MM.1S (cell line): ENCODE measurements at regions not wholly inside any gene's neighbourhood (a gene's known extent, or its start where the extent isn't known, plus 50 kb on each side); places are given as distances from the start of the nearest gene placed in this dataset.

Experiments
- CTCF ChIP-seq: fragments of 300-600 bp; sonication (generic); IDR thresholded peaks from 2 replicates; pipeline ENCODE4 v1.5.1; 2016; ENCODE audit warnings: antibody characterized with exemption, low read length, mixed read lengths
- EZH2 ChIP-seq: fragments of 300-600 bp; sonication (generic); optimal IDR thresholded peaks from 2 replicates; pipeline ENCODE3; 2017; ENCODE audit warnings: low read depth, mild to moderate bottlenecking, antibody characterized with exemption, low read length, mixed read lengths

DNA sequence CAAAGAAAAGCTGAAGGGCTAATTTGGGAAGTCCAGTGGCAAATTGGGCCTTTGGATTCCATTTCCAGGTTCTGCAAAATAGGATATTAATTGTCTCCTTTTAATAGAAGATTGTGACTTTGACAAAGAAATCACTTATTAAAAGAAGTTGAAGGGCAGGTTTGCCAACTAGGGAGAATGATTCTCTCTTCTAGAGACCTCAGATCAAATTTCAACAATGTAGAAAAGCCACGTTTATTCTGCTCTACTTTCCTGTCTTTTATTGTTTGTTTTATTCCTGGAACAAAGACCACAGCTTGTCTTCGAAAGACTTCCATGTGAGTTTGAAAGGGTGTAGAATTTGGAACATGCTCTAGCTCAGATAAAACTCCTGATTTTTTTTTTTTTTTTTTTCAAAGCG, 65.5 kb upstream of the PRL start:
- TF ChIP-seq EZH2 (no peak), CTCF (no peak)
